ENCODE measurements at regions not wholly inside any gene's neighbourhood (a gene's known extent, or its start where the extent isn't known, plus 50 kb on each side); places are given as distances from the start of the nearest gene placed in this dataset.

DNA sequence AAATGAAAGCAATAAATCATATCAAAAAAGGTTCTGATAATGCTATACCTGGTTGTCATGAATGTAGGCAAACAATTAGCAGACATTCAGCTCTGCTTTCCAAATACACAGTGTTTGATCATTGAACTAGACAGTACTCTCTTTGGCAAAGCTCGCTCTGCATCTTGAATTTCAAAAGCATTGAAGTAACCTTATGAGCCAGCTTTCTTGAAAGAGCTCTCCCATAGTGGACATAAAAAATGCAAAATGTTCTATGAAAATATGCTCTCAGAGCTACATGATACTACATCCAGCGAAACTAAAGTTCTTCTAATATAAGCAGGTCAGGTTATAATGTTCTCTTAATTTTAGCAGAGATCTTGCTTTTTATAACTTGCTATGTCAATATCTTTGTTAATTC is 533.4 kb downstream of the CSNK1G3 start:
- TF ChIP-seq, protein P1, sequence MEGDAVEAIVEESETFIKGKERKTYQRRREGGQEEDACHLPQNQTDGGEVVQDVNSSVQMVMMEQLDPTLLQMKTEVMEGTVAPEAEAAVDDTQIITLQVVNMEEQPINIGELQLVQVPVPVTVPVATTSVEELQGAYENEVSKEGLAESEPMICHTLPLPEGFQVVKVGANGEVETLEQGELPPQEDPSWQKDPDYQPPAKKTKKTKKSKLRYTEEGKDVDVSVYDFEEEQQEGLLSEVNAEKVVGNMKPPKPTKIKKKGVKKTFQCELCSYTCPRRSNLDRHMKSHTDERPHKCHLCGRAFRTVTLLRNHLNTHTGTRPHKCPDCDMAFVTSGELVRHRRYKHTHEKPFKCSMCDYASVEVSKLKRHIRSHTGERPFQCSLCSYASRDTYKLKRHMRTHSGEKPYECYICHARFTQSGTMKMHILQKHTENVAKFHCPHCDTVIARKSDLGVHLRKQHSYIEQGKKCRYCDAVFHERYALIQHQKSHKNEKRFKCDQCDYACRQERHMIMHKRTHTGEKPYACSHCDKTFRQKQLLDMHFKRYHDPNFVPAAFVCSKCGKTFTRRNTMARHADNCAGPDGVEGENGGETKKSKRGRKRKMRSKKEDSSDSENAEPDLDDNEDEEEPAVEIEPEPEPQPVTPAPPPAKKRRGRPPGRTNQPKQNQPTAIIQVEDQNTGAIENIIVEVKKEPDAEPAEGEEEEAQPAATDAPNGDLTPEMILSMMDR (IDR thresholded peaks at IDR 0.05; ENCODE audit: control insufficient read depth, insufficient read depth, low read depth, low read length, missing control alignments), result no peak
- no peak for DNase-seq (ENCODE audit: low read depth)
- no peak overlapping the region for H3K4me3 ChIP-seq (ENCODE audit: control insufficient read depth, low read depth, low read length)

DNA sequence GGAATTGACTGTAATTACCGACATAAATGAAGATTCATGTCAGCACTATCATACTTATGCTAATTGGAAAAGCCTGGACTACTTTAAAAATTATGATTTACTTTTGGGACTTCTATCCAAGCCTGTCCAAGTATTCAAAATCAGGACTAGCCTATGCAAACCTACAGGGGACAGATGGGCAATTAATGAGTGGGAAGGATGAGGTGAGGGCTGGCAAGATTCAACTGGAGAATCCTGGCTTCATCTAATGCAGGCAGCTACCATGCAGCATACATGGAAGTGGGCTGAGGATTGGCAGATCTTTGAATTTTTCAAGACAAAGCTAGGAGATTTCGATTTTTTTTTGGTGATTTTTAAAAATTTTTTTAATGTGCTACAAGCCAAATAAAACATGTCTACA is 532.6 kb downstream of the CSNK1G3 start:
- TF ChIP-seq, protein P1 (IDR thresholded peaks at IDR 0.05; ENCODE audit: control insufficient read depth, insufficient read depth, low read depth, low read length, missing control alignments), result no peak
- H3K4me3 ChIP-seq (ENCODE audit: control insufficient read depth, low read depth, low read length), result no peak overlapping the region
- DNase-seq (ENCODE audit: low read depth), result no peak

DNA sequence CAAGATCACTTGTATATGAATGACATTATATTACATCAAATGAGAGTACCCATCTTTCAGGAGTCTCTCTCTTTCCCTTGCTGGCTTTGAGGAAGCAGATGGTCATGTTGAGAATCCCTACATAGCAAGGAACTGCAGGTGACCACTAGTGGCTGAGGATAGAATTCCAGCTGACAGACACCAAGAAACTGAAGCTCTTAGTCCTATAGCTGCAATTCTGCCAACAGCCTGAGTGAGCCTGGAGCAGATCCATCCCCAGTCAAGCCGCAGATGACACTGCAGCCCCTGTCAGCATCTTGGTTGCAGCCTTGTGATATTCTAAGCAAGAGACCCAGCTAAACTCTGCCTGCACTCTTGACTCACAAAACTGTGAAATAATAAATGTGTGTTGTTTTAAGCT is 531.5 kb downstream of the CSNK1G3 start:
- no peak for DNase-seq (ENCODE audit: low read depth)
- TF ChIP-seq, protein P1 (IDR thresholded peaks at IDR 0.05; ENCODE audit: control insufficient read depth, insufficient read depth, low read depth, low read length, missing control alignments), result no peak
- no peak overlapping the region for H3K4me3 ChIP-seq (ENCODE audit: control insufficient read depth, low read depth, low read length)

DNA sequence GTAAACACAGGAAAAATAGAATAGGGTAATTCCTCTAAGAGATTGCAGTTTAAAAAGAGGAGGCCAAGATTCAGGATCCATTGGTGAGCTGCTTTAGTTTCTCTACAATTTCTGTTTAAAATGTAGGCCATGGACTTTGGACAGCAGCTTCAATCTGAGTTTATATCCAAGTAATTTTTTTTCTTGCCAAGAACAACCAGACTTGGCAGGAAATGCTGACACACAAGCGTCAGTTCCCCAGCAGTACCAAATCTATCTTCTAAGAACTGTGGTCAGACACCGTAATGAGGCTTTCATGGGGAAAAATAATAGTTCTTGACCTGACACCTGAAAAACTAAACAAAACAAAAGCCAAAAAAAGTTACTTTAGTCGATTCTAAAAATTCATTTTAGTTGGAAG is 528.8 kb downstream of the CSNK1G3 start:
- no peak for DNase-seq (ENCODE audit: low read depth)
- TF ChIP-seq, protein P1 (IDR thresholded peaks at IDR 0.05; ENCODE audit: control insufficient read depth, insufficient read depth, low read depth, low read length, missing control alignments), result no peak
- H3K4me3 ChIP-seq (ENCODE audit: control insufficient read depth, low read depth, low read length), result no peak overlapping the region

DNA sequence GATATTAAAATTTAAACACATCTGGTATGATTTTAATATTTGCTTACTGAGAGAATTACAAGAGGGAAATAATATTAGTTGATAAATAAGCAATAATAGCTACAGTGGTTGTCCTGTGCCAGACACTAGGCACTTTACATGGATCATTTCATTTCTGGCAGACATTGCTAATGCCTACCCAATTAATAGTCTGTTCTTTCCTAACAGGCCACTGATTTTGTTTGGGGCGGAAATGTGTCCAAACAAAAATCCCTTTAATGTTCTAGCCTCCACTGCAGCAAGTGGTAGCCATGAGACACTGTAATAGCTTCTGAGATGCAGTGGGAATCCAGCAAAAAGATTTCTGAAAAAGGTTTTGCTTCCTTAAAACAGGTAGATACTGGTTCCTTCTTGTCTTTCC is 527.4 kb downstream of the CSNK1G3 start:
- H3K4me3 ChIP-seq (ENCODE audit: control insufficient read depth, low read depth, low read length), result no peak overlapping the region
- TF ChIP-seq, protein P1 (IDR thresholded peaks at IDR 0.05; ENCODE audit: control insufficient read depth, insufficient read depth, low read depth, low read length, missing control alignments), result no peak
- no peak for DNase-seq (ENCODE audit: low read depth)

DNA sequence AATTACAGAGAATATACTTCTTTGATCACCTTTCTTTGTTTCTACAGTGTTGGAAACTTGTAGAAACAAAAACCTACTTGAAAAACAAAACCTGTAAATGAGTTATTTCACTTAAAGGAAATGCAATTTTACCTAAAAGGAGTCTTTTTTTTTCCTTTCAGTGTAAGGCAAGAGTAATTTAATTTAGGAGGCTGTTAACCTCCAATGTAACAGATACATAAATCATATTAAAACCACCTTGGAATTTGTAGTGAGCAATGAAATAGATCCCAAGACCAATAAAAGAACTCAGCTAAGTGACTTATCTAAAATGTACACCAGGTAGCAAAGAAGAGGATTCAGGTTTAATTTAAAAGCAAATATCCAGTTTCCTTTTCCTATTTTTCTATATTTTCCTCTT is 524.8 kb downstream of the CSNK1G3 start:
- no peak for DNase-seq (ENCODE audit: low read depth)
- H3K4me3 ChIP-seq (ENCODE audit: control insufficient read depth, low read depth, low read length), result no peak overlapping the region
- TF ChIP-seq, protein P1 (IDR thresholded peaks at IDR 0.05; ENCODE audit: control insufficient read depth, insufficient read depth, low read depth, low read length, missing control alignments), result no peak

DNA sequence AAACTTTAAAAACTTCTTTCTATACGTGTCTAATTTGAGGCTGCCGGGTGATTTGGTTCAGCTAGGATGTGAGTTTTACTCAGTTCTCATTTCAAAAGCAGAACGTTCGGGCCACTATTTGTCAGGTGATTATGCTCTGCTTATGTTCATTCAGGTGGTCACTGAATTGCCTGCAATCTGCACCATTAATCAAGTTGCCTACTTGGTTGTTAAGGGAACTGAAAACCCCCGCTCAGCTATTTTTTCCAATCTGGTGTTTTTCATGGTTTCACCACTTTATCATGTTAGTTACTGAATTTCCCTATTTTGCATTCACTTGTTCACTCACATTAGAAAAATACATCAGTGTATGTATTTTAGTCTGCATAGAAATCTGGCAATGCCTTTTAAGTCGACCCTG is 523.0 kb downstream of the CSNK1G3 start:
- no peak overlapping the region for H3K4me3 ChIP-seq (ENCODE audit: control insufficient read depth, low read depth, low read length)
- TF ChIP-seq, protein P1 (IDR thresholded peaks at IDR 0.05; ENCODE audit: control insufficient read depth, insufficient read depth, low read depth, low read length, missing control alignments), result no peak
- no peak for DNase-seq (ENCODE audit: low read depth)
